ENCODE measurements at regions not wholly inside any gene's neighbourhood (a gene's known extent, or its start where the extent isn't known, plus 50 kb on each side); places are given as distances from the start of the nearest gene placed in this dataset.

DNA sequence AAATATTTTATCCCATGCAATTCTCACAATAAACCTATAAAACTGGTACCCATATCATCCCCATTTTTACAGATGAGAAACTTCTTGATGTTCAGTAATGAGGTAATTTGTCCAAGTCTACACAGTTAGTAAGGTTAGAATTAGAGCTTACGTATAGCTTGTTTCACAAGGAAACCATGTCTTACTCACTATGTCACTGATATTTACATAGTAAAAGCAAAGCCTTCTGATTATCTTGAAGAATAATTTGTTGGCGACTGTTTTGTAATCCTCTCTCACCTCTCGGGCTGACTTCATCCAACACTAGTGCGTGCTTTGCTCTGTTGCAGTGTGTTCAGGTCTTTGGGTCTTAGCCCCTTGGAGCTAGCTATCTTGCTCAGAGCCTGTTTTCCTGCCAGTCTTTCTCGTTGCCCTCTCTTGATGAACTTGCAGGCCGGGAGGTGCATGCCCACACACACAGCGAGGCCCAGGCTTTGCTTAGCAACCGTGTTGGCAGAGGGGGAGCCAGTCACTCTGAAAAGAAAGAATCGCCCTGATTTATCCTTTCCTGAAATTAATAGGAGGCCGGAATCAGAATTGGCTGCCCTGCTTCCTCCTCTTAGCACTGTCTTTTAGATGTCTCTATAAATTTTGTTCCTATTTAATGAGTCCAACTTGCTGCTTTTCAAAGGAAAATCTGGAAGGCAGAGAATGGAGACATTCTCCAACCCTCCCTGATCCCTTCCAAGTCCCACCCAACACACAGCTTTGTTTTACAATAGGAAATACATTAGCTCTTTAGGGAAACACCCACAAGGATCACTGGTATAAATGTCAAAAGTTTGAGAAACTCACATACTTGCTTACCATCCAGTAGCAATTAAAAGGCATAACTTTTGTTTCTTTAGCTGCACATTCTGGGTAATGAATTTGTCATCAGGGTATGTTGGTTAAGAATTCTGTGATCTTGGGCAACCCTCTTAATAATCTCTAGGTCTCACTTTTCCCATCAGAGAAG lies 97.6 kb upstream of the SEC11C start:
- no peak for TF ChIP-seq POLR2A (IDR thresholded peaks at IDR 0.05)
- no peak for TF ChIP-seq POLR2AphosphoS5 (IDR thresholded peaks at IDR 0.05)
- no peak for TF ChIP-seq EP300 (IDR thresholded peaks at IDR 0.05)
- TF ChIP-seq, protein P1, sequence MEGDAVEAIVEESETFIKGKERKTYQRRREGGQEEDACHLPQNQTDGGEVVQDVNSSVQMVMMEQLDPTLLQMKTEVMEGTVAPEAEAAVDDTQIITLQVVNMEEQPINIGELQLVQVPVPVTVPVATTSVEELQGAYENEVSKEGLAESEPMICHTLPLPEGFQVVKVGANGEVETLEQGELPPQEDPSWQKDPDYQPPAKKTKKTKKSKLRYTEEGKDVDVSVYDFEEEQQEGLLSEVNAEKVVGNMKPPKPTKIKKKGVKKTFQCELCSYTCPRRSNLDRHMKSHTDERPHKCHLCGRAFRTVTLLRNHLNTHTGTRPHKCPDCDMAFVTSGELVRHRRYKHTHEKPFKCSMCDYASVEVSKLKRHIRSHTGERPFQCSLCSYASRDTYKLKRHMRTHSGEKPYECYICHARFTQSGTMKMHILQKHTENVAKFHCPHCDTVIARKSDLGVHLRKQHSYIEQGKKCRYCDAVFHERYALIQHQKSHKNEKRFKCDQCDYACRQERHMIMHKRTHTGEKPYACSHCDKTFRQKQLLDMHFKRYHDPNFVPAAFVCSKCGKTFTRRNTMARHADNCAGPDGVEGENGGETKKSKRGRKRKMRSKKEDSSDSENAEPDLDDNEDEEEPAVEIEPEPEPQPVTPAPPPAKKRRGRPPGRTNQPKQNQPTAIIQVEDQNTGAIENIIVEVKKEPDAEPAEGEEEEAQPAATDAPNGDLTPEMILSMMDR (IDR thresholded peaks at IDR 0.05) = no peak
- 21 to 23% methylated on average over 4 to 5 of the region's 10 CpGs for WGBS, 2 donors (ENCODE audit: low coverage in 1 of 2)
- peak overlapping the region in 3 of 4 donors; percentile 19 to 39 (median 23) for H3K27ac ChIP-seq
- no peaks in the 10 kb centered on the region for H3K9me3 ChIP-seq
- peaks cover 0 to 11% (median 6%) of the 10 kb centered on the region in 3 donors for H3K4me1 ChIP-seq
- no peaks in the 10 kb centered on the region for H3K27me3 ChIP-seq
- ATAC-seq = no peak
- no peak overlapping the region for H3K4me3 ChIP-seq
- H3K36me3 ChIP-seq = no peaks in the 10 kb centered on the region

DNA sequence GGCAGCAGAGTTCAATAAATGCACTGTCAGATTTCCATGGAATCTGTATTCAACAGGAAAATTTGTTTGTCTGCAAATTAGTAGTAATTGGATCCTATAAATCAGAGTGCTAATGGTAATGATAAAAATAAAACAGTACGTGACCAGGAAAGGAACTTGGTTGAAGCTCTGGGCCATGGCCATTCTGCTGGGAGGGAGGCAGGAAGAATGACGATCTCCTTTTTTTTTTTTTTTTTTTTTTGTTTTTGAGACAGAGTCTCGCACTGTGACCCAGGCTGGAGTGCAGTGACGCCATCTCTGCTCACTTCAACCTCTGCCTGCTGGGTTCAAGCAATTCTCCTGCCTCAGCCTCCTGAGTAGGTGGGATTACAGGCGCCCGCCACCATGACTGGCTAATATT lies 94.8 kb upstream of the SEC11C start:
- no peak for ATAC-seq
- no peak overlapping the region for H3K27ac ChIP-seq
- peaks cover 0 to 11% (median 6%) of the 10 kb centered on the region in 3 donors for H3K4me1 ChIP-seq
- WGBS, 2 donors (ENCODE audit: low coverage in 1 of 2) = 79 to 90% methylated on average over 2 to 5 of the region's 6 CpGs
- H3K4me3 ChIP-seq = no peak overlapping the region
- H3K9me3 ChIP-seq = no peaks in the 10 kb centered on the region
- TF ChIP-seq POLR2AphosphoS5 (IDR thresholded peaks at IDR 0.05) (no peak), POLR2A (IDR thresholded peaks at IDR 0.05) (no peak), EP300 (IDR thresholded peaks at IDR 0.05) (no peak)
- TF ChIP-seq, protein P1 (IDR thresholded peaks at IDR 0.05) = no peak
- H3K36me3 ChIP-seq = no peaks in the 10 kb centered on the region
- H3K27me3 ChIP-seq = peaks cover 4% of the 10 kb centered on the region

DNA sequence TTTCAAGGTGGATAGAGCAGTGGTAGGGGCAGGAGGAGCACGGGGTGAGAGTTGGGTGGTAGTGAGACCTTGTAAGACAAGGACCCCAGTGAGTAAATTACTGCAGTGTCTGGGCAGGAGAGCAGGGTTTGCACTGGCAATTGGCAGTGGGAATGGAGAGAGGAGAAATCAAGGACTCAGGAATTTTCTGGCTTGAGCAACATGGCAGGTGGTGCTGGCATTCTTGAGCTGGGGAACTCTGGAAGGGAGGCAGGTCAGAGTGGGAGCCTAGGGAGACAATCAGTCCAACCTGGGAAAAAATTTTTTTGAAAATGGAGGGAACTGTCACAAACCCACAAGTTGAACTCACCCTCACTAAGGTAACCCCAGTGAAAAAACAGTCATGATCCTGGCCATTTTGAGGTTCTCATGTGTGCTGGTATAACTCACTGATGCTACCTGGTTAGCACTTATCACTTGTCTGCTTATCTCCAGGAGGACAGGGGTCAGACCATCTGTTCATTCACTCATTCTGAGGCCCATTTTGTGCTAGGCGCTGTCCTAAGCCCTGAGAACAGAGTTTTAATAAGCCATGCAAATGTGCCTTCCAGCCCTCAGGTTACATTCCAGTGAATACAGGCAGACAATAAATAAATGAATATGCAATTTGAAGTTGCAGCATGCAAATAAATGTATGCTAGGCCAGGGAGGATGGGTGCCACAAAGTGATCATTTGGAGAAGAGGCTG lies 92.2 kb upstream of the SEC11C start:
- Histone ChIP-seq H3K4me1 (peaks cover 0 to 1% (median 0%) of the 10 kb centered on the region in 3 donors), H3K9me3 (no peaks in the 10 kb centered on the region), H3K27me3 (peaks cover 12% of the 10 kb centered on the region), H3K36me3 (no peaks in the 10 kb centered on the region), H3K27ac (no peak overlapping the region), H3K4me3 (no peak overlapping the region)
- TF ChIP-seq, protein P1 (IDR thresholded peaks at IDR 0.05) = no peak
- TF ChIP-seq EP300 (IDR thresholded peaks at IDR 0.05) = no peak
- TF ChIP-seq POLR2A (IDR thresholded peaks at IDR 0.05) = no peak
- TF ChIP-seq POLR2AphosphoS5 (IDR thresholded peaks at IDR 0.05) = no peak
- no peak for ATAC-seq
- WGBS, 2 donors (ENCODE audit: low coverage in 1 of 2) = 100% methylated on average over 1 of the region's 2 CpGs; no CpG with 5 or more reads in 1 of the 2 donors

DNA sequence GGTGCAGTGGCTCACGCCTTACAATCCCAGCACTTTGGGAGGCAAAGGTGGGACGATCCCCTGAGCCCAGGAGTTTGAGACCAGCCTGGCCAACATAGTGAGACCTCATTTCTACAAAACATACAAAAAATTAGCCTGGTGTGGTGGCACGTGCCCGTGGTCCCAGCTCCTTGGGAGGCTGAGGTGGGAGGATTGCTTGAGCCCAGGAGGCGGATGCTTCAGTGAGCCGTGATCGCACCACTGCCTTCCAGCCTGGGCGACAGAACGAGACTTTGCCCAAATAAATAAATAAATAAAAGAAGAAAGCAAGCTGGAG lies 91.7 kb upstream of the SEC11C start:
- Histone ChIP-seq H3K9me3 (no peaks in the 10 kb centered on the region), H3K27me3 (peaks cover 12% of the 10 kb centered on the region), H3K4me1 (no peaks in the 10 kb centered on the region), H3K36me3 (no peaks in the 10 kb centered on the region), H3K27ac (no peak overlapping the region), H3K4me3 (no peak overlapping the region)
- WGBS, 2 donors (ENCODE audit: low coverage in 1 of 2) = 86 to 92% methylated on average over 7 to 9 of the region's 9 CpGs
- no peak for TF ChIP-seq EP300 (IDR thresholded peaks at IDR 0.05)
- no peak for TF ChIP-seq POLR2A (IDR thresholded peaks at IDR 0.05)
- no peak for TF ChIP-seq POLR2AphosphoS5 (IDR thresholded peaks at IDR 0.05)
- TF ChIP-seq, protein P1 (IDR thresholded peaks at IDR 0.05) = no peak
- ATAC-seq = no peak
